SK-N-SH (cell line): ENCODE measurements at regions not wholly inside any gene's neighbourhood (a gene's known extent, or its start where the extent isn't known, plus 50 kb on each side); places are given as distances from the start of the nearest gene placed in this dataset.

Experiments
- CTCF ChIA-PET: fragments of 300-600, 350-600 bp; formaldehyde crosslinking; extraction: SDS; loops from one replicate; lab custom pipeline; 2021; lab: Yijun Ruan, JAX
- POLR2A ChIA-PET: fragments of 350-600 bp; sonication (Branson Sonifier 250); formaldehyde crosslinking; extraction: SDS; loops from one replicate; lab custom pipeline; 2020; ENCODE audit warnings: antibody characterized with exemption, inconsistent platforms; lab: Yijun Ruan, JAX
- DNase-seq: peaks from one replicate; pipeline ENCODE4 v3.0.0; 2012
- H2AFZ ChIP-seq: fragments of 200-600 bp; sonication (generic); 2 replicates; pipeline ENCODE4 v1.8.1; 2016; ENCODE audit warnings: antibody characterized with exemption, mild to moderate bottlenecking, low read depth
- H3F3A ChIP-seq: fragments of 200-600 bp; sonication (generic); replicated peaks from 2 replicates; pipeline ENCODE3; 2016; ENCODE audit warnings: antibody characterized with exemption, mild to moderate bottlenecking; ENCODE audit not compliant: insufficient read depth
- H3K27ac ChIP-seq, 2 experiments: fragments of 200-500 bp in 1 of 2; fragments of 200-600 bp in 1 of 2; sonication (Bioruptor generic) in 1 of 2; sonication (generic), shearing (Covaris generic) in 1 of 2; 2 replicates each; pipeline versions ENCODE4 v1.5.1 to v1.6.1; 2014 to 2016; ENCODE audit warnings: low read depth in 2 of 2, inconsistent platforms in 1 of 2, low read length in 1 of 2, mild to moderate bottlenecking in 1 of 2, mixed read lengths in 1 of 2
- H3K27me3 ChIP-seq: fragments of 200-600 bp; sonication (generic), shearing (Covaris generic); 2 replicates; pipeline ENCODE4 v1.6.1; 2016; ENCODE audit warnings: mixed run types; ENCODE audit not compliant: insufficient read depth
- H3K36me3 ChIP-seq, 2 experiments: fragments of 200-500 bp in 1 of 2; fragments of 200-600 bp in 1 of 2; sonication (Bioruptor generic) in 1 of 2; sonication (generic) in 1 of 2; replicated peaks in 1 of 2; 2 replicates each; pipeline versions ENCODE3 to v1.5.1; 2014 to 2016; ENCODE audit warnings: low read length in 1 of 2, mild to moderate bottlenecking in 1 of 2; ENCODE audit not compliant: insufficient read depth in 2 of 2, control insufficient read depth in 1 of 2
- H3K4me1 ChIP-seq, 2 experiments: fragments of 200-500 bp in 1 of 2; fragments of 200-600 bp in 1 of 2; sonication (Bioruptor generic) in 1 of 2; sonication (generic), shearing (Covaris generic) in 1 of 2; 2 replicates each; pipeline versions ENCODE4 v1.5.1 to v1.6.1; 2014 to 2016; ENCODE audit warnings: low read depth in 1 of 2, low read length in 1 of 2, mixed run types in 1 of 2; ENCODE audit not compliant: insufficient read depth in 2 of 2, control insufficient read depth in 1 of 2
- H3K4me2 ChIP-seq: fragments of 200-600 bp; sonication (generic), shearing (Covaris generic); 2 replicates; pipeline ENCODE4 v1.6.1; 2017; ENCODE audit warnings: mixed run types
- H3K4me3 ChIP-seq, 2 experiments: fragments of 200-500 bp in 1 of 2; fragments of 200-600 bp in 1 of 2; sonication (Bioruptor generic) in 1 of 2; sonication (generic), shearing (Covaris generic) in 1 of 2; 2 replicates each; pipeline versions ENCODE4 v1.5.1 to v1.8.1; 2014 to 2016; ENCODE audit warnings: low read depth in 2 of 2, inconsistent platforms in 1 of 2, low read length in 1 of 2, mild to moderate bottlenecking in 1 of 2, mixed read lengths in 1 of 2, moderate library complexity in 1 of 2
- H3K79me2 ChIP-seq: fragments of 200-600 bp; sonication (generic); 2 replicates; pipeline ENCODE4 v1.8.1; 2017; ENCODE audit warnings: mild to moderate bottlenecking; ENCODE audit not compliant: insufficient read depth
- H3K9ac ChIP-seq: fragments of 200-600 bp; sonication (generic); 2 replicates; pipeline ENCODE4 v1.6.1; 2017; ENCODE audit warnings: mixed run types
- H3K9me2 ChIP-seq: fragments of 200-600 bp; sonication (generic); 2 replicates; pipeline ENCODE4 v1.6.1; 2017; ENCODE audit warnings: mixed run types
- H3K9me3 ChIP-seq: fragments of 200-600 bp; sonication (generic); 2 replicates; pipeline ENCODE4 v1.6.1; 2017; ENCODE audit warnings: mixed run types, mild to moderate bottlenecking, moderate library complexity
- H4K20me1 ChIP-seq: fragments of 200-600 bp; sonication (generic); 2 replicates; pipeline ENCODE4 v1.6.1; 2017; ENCODE audit warnings: mild to moderate bottlenecking, mixed run types; ENCODE audit not compliant: insufficient read depth
- CHD2 ChIP-seq: fragments of 150-350 bp; IDR thresholded peaks from 2 replicates; pipeline ENCODE4 v1.6.1; 2018; ENCODE audit warnings: low read length; ENCODE audit not compliant: partially characterized antibody
- CTCF ChIP-seq: fragments of 200-600 bp; sonication (generic); IDR thresholded peaks from 2 replicates; pipeline ENCODE4 v1.6.1; 2017; ENCODE audit warnings: antibody characterized with exemption, mild to moderate bottlenecking, moderate library complexity
- EP300 ChIP-seq, 2 experiments: IDR thresholded peaks; 2 replicates each; pipeline versions ENCODE4 v1.4.0 to v1.6.1; 2012; ENCODE audit warnings: borderline replicate concordance in 1 of 2, low read depth in 1 of 2, low read length in 1 of 2
- FOSL2 ChIP-seq: IDR thresholded peaks from 2 replicates; pipeline ENCODE4 v1.4.0; 2012; ENCODE audit warnings: low read depth, mild to moderate bottlenecking, moderate library complexity, borderline replicate concordance
- FOXJ3 ChIP-seq: sonication (generic); formaldehyde crosslinking; IDR thresholded peaks from 2 replicates; pipeline ENCODE4 v1.5.1; 2020; ENCODE audit warnings: mild to moderate bottlenecking, missing genetic modification reagents
- FOXM1 ChIP-seq: IDR thresholded peaks from 2 replicates; pipeline ENCODE4 v1.4.0; 2012; ENCODE audit warnings: low read depth, mild to moderate bottlenecking
- POLR2AphosphoS5 ChIP-seq: IDR thresholded peaks from 2 replicates; pipeline ENCODE4 v1.6.1; 2012; ENCODE audit warnings: low read depth, low read length
- RCOR1 ChIP-seq: fragments of 150-350 bp; IDR thresholded peaks from 2 replicates; pipeline ENCODE4 v1.6.1; 2017; ENCODE audit warnings: antibody characterized with exemption, low read length
- REST ChIP-seq: IDR thresholded peaks from 2 replicates; pipeline ENCODE4 v1.6.1; 2012; ENCODE audit warnings: mild to moderate bottlenecking, low read depth, low read length, moderate library complexity
- USF1 ChIP-seq: IDR thresholded peaks from 2 replicates; pipeline ENCODE4 v1.4.0; 2012; ENCODE audit warnings: low read depth, borderline replicate concordance
- WGBS: methylation state at CpG from one replicate; pipeline ENCODE4 v1.1.6; 2017; ENCODE audit warnings: low lambda C conversion rate; 5-methylcytosine and 5-hydroxymethylcytosine counted together

- H3K9me2 ChIP-seq: no peaks in the 10 kb centered on the region
- H3K36me3 ChIP-seq: no peaks in the 10 kb centered on the region
- no peak for DNase-seq
- no peak overlapping the region for H3K4me3 ChIP-seq
- no peak for TF ChIP-seq EP300 (IDR thresholded peaks at IDR 0.05; ENCODE audit: borderline replicate concordance in 1 of 2, low read depth in 1 of 2, low read length in 1 of 2)
- no peak for TF ChIP-seq REST
- TF ChIP-seq RCOR1: no peak
- no peak for TF ChIP-seq CHD2
- TF ChIP-seq CTCF: no peak
- no peak for TF ChIP-seq FOSL2
- no peak for TF ChIP-seq FOXJ3 (CRISPR knock-in tag)
- TF ChIP-seq FOXM1: no peak
- no peak for TF ChIP-seq POLR2AphosphoS5
- TF ChIP-seq USF1: no peak
- H3F3A ChIP-seq: no peaks in the 10 kb centered on the region
- H3K79me2 ChIP-seq: no peaks in the 10 kb centered on the region
- H3K27me3 ChIP-seq: no peaks in the 10 kb centered on the region
- ChIA-PET POLR2A (interaction anchor here (0.6 kb wide), 1 partner anchor 19 kb away, joined by 3 read pairs; no protein-coding TSS in a partner anchor), CTCF (interaction anchor here (0.7 to 2.8 kb wide), 6 partner anchors 8 to 1088 kb away, joined by 3 to 14 read pairs (median 4); no protein-coding TSS in a partner anchor)
- peaks cover 0 to 15% of the 10 kb centered on the region in 2 experiments; a peak in 2 of 4 replicates for H3K4me1 ChIP-seq
- no peak overlapping the region for H2AFZ ChIP-seq
- H3K4me2 ChIP-seq: no peak overlapping the region
- no peak overlapping the region for H3K27ac ChIP-seq
- WGBS: 78% methylated on average over 6 of the region's 6 CpGs
- no peaks in the 10 kb centered on the region for H3K9me3 ChIP-seq
- no peak overlapping the region for H3K9ac ChIP-seq
- H4K20me1 ChIP-seq: no peaks in the 10 kb centered on the region
These were observed 406.2 kb downstream of the MTX2 start for GRCh38 chr2:176675271-176675949.
